H1 (cell line): ENCODE measurements at regions not wholly inside any gene's neighbourhood (a gene's known extent, or its start where the extent isn't known, plus 50 kb on each side); places are given as distances from the start of the nearest gene placed in this dataset.

Experiments
- ATF2 ChIP-seq: IDR thresholded peaks from 2 replicates; pipeline ENCODE4 v1.6.1; 2012; ENCODE audit warnings: low read length, inconsistent platforms
- BCL11A ChIP-seq, 2 experiments: IDR thresholded peaks; one replicate each; pipeline ENCODE4 v1.6.1; 2011; ENCODE audit warnings: low read depth in 2 of 2, low read length in 2 of 2, mild to moderate bottlenecking in 2 of 2
- CBX8 ChIP-seq: fragments of 300-800, 300-1000 bp; sonication (generic); IDR thresholded peaks from 2 replicates; pipeline ENCODE4 v1.7.1; 2016; ENCODE audit warnings: low read depth, low read length, borderline replicate concordance
- CEBPB ChIP-seq: IDR thresholded peaks from 2 replicates; pipeline ENCODE4 v1.6.1; 2012; ENCODE audit warnings: low read depth, low read length
- CTBP2 ChIP-seq: IDR thresholded peaks from 2 replicates; pipeline ENCODE4 v1.7.0; 2011; ENCODE audit warnings: borderline replicate concordance, mild to moderate bottlenecking, moderate library complexity, mixed read lengths, low read length; ENCODE audit not compliant: insufficient read depth, insufficient read length
- EZH2 ChIP-seq: fragments of 200-600 bp; sonication (generic); IDR thresholded peaks from 2 replicates; pipeline ENCODE4 v1.7.1; 2012; ENCODE audit warnings: low read depth, mild to moderate bottlenecking, moderate library complexity, low read length, inconsistent platforms; ENCODE audit not compliant: severe bottlenecking
- GABPA ChIP-seq: IDR thresholded peaks from 2 replicates; pipeline ENCODE4 v1.6.1; 2011; ENCODE audit warnings: mild to moderate bottlenecking, low read length, moderate library complexity, borderline replicate concordance; ENCODE audit not compliant: insufficient read depth
- KDM4A ChIP-seq: IDR thresholded peaks from one replicate; pipeline ENCODE4 v1.7.1; 2012; ENCODE audit warnings: low read depth, mild to moderate bottlenecking, moderate library complexity, low read length, inconsistent platforms; ENCODE audit not compliant: severe bottlenecking
- SIRT6 ChIP-seq: IDR thresholded peaks from one replicate; pipeline ENCODE4 v1.7.1; 2012; ENCODE audit warnings: low read length, inconsistent platforms
- TF ChIP-seq, protein P1 (sequence below): fragments of 300-600 bp; sonication (generic); IDR thresholded peaks from 2 replicates; pipeline ENCODE4 v1.7.1; 2012; ENCODE audit warnings: low read length, moderate library complexity, mild to moderate bottlenecking, inconsistent platforms; ENCODE audit not compliant: insufficient replicate concordance

- TF ChIP-seq, protein P1, sequence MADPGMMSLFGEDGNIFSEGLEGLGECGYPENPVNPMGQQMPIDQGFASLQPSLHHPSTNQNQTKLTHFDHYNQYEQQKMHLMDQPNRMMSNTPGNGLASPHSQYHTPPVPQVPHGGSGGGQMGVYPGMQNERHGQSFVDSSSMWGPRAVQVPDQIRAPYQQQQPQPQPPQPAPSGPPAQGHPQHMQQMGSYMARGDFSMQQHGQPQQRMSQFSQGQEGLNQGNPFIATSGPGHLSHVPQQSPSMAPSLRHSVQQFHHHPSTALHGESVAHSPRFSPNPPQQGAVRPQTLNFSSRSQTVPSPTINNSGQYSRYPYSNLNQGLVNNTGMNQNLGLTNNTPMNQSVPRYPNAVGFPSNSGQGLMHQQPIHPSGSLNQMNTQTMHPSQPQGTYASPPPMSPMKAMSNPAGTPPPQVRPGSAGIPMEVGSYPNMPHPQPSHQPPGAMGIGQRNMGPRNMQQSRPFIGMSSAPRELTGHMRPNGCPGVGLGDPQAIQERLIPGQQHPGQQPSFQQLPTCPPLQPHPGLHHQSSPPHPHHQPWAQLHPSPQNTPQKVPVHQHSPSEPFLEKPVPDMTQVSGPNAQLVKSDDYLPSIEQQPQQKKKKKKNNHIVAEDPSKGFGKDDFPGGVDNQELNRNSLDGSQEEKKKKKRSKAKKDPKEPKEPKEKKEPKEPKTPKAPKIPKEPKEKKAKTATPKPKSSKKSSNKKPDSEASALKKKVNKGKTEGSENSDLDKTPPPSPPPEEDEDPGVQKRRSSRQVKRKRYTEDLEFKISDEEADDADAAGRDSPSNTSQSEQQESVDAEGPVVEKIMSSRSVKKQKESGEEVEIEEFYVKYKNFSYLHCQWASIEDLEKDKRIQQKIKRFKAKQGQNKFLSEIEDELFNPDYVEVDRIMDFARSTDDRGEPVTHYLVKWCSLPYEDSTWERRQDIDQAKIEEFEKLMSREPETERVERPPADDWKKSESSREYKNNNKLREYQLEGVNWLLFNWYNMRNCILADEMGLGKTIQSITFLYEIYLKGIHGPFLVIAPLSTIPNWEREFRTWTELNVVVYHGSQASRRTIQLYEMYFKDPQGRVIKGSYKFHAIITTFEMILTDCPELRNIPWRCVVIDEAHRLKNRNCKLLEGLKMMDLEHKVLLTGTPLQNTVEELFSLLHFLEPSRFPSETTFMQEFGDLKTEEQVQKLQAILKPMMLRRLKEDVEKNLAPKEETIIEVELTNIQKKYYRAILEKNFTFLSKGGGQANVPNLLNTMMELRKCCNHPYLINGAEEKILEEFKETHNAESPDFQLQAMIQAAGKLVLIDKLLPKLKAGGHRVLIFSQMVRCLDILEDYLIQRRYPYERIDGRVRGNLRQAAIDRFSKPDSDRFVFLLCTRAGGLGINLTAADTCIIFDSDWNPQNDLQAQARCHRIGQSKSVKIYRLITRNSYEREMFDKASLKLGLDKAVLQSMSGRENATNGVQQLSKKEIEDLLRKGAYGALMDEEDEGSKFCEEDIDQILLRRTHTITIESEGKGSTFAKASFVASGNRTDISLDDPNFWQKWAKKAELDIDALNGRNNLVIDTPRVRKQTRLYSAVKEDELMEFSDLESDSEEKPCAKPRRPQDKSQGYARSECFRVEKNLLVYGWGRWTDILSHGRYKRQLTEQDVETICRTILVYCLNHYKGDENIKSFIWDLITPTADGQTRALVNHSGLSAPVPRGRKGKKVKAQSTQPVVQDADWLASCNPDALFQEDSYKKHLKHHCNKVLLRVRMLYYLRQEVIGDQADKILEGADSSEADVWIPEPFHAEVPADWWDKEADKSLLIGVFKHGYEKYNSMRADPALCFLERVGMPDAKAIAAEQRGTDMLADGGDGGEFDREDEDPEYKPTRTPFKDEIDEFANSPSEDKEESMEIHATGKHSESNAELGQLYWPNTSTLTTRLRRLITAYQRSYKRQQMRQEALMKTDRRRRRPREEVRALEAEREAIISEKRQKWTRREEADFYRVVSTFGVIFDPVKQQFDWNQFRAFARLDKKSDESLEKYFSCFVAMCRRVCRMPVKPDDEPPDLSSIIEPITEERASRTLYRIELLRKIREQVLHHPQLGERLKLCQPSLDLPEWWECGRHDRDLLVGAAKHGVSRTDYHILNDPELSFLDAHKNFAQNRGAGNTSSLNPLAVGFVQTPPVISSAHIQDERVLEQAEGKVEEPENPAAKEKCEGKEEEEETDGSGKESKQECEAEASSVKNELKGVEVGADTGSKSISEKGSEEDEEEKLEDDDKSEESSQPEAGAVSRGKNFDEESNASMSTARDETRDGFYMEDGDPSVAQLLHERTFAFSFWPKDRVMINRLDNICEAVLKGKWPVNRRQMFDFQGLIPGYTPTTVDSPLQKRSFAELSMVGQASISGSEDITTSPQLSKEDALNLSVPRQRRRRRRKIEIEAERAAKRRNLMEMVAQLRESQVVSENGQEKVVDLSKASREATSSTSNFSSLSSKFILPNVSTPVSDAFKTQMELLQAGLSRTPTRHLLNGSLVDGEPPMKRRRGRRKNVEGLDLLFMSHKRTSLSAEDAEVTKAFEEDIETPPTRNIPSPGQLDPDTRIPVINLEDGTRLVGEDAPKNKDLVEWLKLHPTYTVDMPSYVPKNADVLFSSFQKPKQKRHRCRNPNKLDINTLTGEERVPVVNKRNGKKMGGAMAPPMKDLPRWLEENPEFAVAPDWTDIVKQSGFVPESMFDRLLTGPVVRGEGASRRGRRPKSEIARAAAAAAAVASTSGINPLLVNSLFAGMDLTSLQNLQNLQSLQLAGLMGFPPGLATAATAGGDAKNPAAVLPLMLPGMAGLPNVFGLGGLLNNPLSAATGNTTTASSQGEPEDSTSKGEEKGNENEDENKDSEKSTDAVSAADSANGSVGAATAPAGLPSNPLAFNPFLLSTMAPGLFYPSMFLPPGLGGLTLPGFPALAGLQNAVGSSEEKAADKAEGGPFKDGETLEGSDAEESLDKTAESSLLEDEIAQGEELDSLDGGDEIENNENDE, result no peak
- TF ChIP-seq GABPA (no peak), KDM4A (no peak), BCL11A (IDR thresholded peaks at IDR 0.05; ENCODE audit: low read depth in 2 of 2, low read length in 2 of 2) (no peak), CEBPB (no peak), CTBP2 (no peak), CBX8 (no peak), ATF2 (no peak), EZH2 (no peak), SIRT6 (no peak)
Measured at GRCh38 chr11:114848027-114848426, 169.7 kb downstream of the NXPE2 start (continued).
